DND-41 (cell line): ENCODE measurements at regions not wholly inside any gene's neighbourhood (a gene's known extent, or its start where the extent isn't known, plus 50 kb on each side); places are given as distances from the start of the nearest gene placed in this dataset.

Source experiments
- CTCF ChIP-seq: IDR thresholded peaks from 2 replicates; pipeline ENCODE4 v1.5.1; 2012; ENCODE audit warnings: borderline replicate concordance, low read length, moderate library complexity, mild to moderate bottlenecking; ENCODE audit not compliant: poor library complexity, severe bottlenecking; ENCODE audit errors: extremely low read depth
- EZH2 ChIP-seq: IDR thresholded peaks from 3 replicates; pipeline ENCODE4 v1.6.1; 2012; ENCODE audit warnings: borderline replicate concordance, low read depth, mild to moderate bottlenecking, moderate library complexity, low read length, inconsistent platforms; ENCODE audit not compliant: severe bottlenecking

- TF ChIP-seq CTCF, result no peak
- TF ChIP-seq EZH2, result no peak
These were observed 317.5 kb downstream of the KLF12 start for GRCh38 chr13:73816702-73817101.
